Cardiac septum (tissue), 1 donor: ENCODE measurements at regions not wholly inside any gene's neighbourhood (a gene's known extent, or its start where the extent isn't known, plus 50 kb on each side); places are given as distances from the start of the nearest gene placed in this dataset.
A peak's percentile ranks its signal among the peaks of the same experiment; 100 is the strongest.

ENCODE experiments used
- DNase-seq: peaks from one replicate; pipeline ENCODE4 v3.0.0-alpha.2; 2020; ENCODE audit warnings: low spot score
- intact Hi-C: fragments of 100-400 bp; cut with DNase I; formaldehyde crosslinking; loops from one replicate; pipeline ENCODE4 v1.14.0; 2022
- donor health status: DM: no; HTN: no; CAD: no.

- intact Hi-C loops, result no loop called here
- DNase-seq, result peak; percentile 86
Measured at GRCh38 chr4:41418444-41418843, 119.5 kb upstream of the LIMCH1 start.

- DNase-seq, result no peak
- intact Hi-C loops, result no loop called here
Measured at GRCh38 chr4:41420541-41420940, 117.4 kb upstream of the LIMCH1 start.

- no peak for DNase-seq
- intact Hi-C loops, result no loop called here
Measured at GRCh38 chr4:41423117-41423516, 114.8 kb upstream of the LIMCH1 start.

GRCh38 chr4:41424522-41424921 lies 113.4 kb upstream of the LIMCH1 start:
- intact Hi-C loops, result no loop called here
- no peak for DNase-seq

GRCh38 chr4:41425650-41426049 lies 112.3 kb upstream of the LIMCH1 start:
- no peak for DNase-seq

GRCh38 chr4:41426539-41426938 lies 111.4 kb upstream of the LIMCH1 start:
- intact Hi-C loops, result loop anchor here (5.0 kb wide), 1 partner anchor 111 kb away; the partner anchor contains the start of gene LIMCH1

More at GRCh38 chr4:41425650-41426049, 112.3 kb upstream of the LIMCH1 start:
- intact Hi-C loops, result loop anchor here (5.0 kb wide), 1 partner anchor 112 kb away; the partner anchor contains the start of gene LIMCH1

GRCh38 chr4:41427306-41427882 lies 110.6 kb upstream of the LIMCH1 start:
- intact Hi-C loops, result loop anchor here (5.0 kb wide), 1 partner anchor 110 kb away; the partner anchor contains the start of gene LIMCH1
- DNase-seq, result no peak

More at GRCh38 chr4:41426539-41426938, 111.4 kb upstream of the LIMCH1 start:
- no peak for DNase-seq

GRCh38 chr4:41427931-41428600 lies 109.9 kb upstream of the LIMCH1 start:
- DNase-seq, result no peak
- intact Hi-C loops, result loop anchor here (5.0 kb wide), 1 partner anchor 109 kb away; the partner anchor contains the start of gene LIMCH1

- intact Hi-C loops, result loop anchor here (5.0 kb wide), 1 partner anchor 109 kb away; the partner anchor contains the start of gene LIMCH1
- no peak for DNase-seq
Measured at GRCh38 chr4:41428601-41429279, 109.2 kb upstream of the LIMCH1 start.

GRCh38 chr4:41429280-41429669 lies 108.7 kb upstream of the LIMCH1 start:
- DNase-seq, result no peak
- intact Hi-C loops, result loop anchor here (5.0 kb wide), 1 partner anchor 108 kb away; the partner anchor contains the start of gene LIMCH1

- no peak for DNase-seq
- intact Hi-C loops, result no loop called here
Measured at GRCh38 chr4:41430792-41431191, 107.2 kb upstream of the LIMCH1 start.

GRCh38 chr4:41431276-41431675 lies 106.7 kb upstream of the LIMCH1 start:
- intact Hi-C loops, result no loop called here
- no peak for DNase-seq

- no peak for DNase-seq
- intact Hi-C loops, result no loop called here
Measured at GRCh38 chr4:41432219-41432618, 105.7 kb upstream of the LIMCH1 start.

GRCh38 chr4:41432881-41433280 lies 105.1 kb upstream of the LIMCH1 start:
- DNase-seq, result no peak
- intact Hi-C loops, result no loop called here

- DNase-seq, result no peak
- intact Hi-C loops, result no loop called here
Measured at GRCh38 chr4:41433361-41433760, 104.6 kb upstream of the LIMCH1 start.

GRCh38 chr4:41435510-41435909 lies 102.4 kb upstream of the LIMCH1 start:
- DNase-seq, result no peak
- intact Hi-C loops, result loop anchor here (5.0 kb wide), 2 partner anchors 73 to 177 kb away; no protein-coding TSS in a partner anchor

GRCh38 chr4:41436419-41436818 lies 101.5 kb upstream of the LIMCH1 start:
- intact Hi-C loops, result loop anchor here (5.0 kb wide), 2 partner anchors 74 to 176 kb away; no protein-coding TSS in a partner anchor
- no peak for DNase-seq

GRCh38 chr4:41437111-41437536 lies 100.8 kb upstream of the LIMCH1 start:
- intact Hi-C loops, result loop anchor here (5.0 kb wide), 2 partner anchors 75 to 175 kb away; no protein-coding TSS in a partner anchor
- no peak for DNase-seq

- DNase-seq, result no peak
- intact Hi-C loops, result loop anchor here (5.0 kb wide), 2 partner anchors 77 to 173 kb away; no protein-coding TSS in a partner anchor
Measured at GRCh38 chr4:41438931-41439297, 99.0 kb upstream of the LIMCH1 start.

GRCh38 chr4:41442810-41443209 lies 95.1 kb upstream of the LIMCH1 start:
- intact Hi-C loops, result no loop called here
- no peak for DNase-seq
